Posterior vena cava (tissue), 2 donors: ENCODE measurements at regions not wholly inside any gene's neighbourhood (a gene's known extent, or its start where the extent isn't known, plus 50 kb on each side); places are given as distances from the start of the nearest gene placed in this dataset.

Experiments used
- DNase-seq: peaks from one replicate; pipeline ENCODE4 v3.0.0-alpha.2; 2020; ENCODE audit warnings: low spot score
- intact Hi-C, 2 donors: fragments of 100-400 bp; cut with DNase I; formaldehyde crosslinking; loops; one replicate each; pipeline versions ENCODE4 v1.14.1 to v1.14.2; 2022 to 2023
- donor health status: DM: yes; HTN: yes; CAD: no.
- donor health status: DM: yes; HTN: yes; CAD: no.

GRCh38 chr3:115498898-115499297, 124.4 kb upstream of the GAP43 start:
- intact Hi-C loops = no loop called here

GRCh38 chr3:115499666-115500065, 123.6 kb upstream of the GAP43 start:
- intact Hi-C loops = no loop called here
- DNase-seq = no peak

More at GRCh38 chr3:115498898-115499297, 124.4 kb upstream of the GAP43 start:
- DNase-seq = no peak

GRCh38 chr3:115500795-115501194, 122.5 kb upstream of the GAP43 start:
- DNase-seq = no peak
- intact Hi-C loops = no loop called here

GRCh38 chr3:115502128-115502527, 121.2 kb upstream of the GAP43 start:
- intact Hi-C loops = no loop called here
- DNase-seq = no peak

- intact Hi-C loops = no loop called here
- DNase-seq = no peak
These were observed 119.9 kb upstream of the GAP43 start for GRCh38 chr3:115503394-115503793.

GRCh38 chr3:115508562-115508961, 114.7 kb upstream of the GAP43 start:
- DNase-seq = no peak
- intact Hi-C loops = no loop called here

- intact Hi-C loops = no loop called here
- DNase-seq = no peak
These were observed 110.5 kb upstream of the GAP43 start for GRCh38 chr3:115512565-115513415.

- intact Hi-C loops = no loop called here
- no peak for DNase-seq
These were observed 109.9 kb upstream of the GAP43 start for GRCh38 chr3:115513416-115513800.

- intact Hi-C loops = no loop called here
- DNase-seq = no peak
These were observed 105.8 kb upstream of the GAP43 start for GRCh38 chr3:115517457-115518050.

- intact Hi-C loops = no loop called here
- DNase-seq = peak; percentile 87
These were observed 105.0 kb upstream of the GAP43 start for GRCh38 chr3:115518100-115518852.

- DNase-seq = no peak
- intact Hi-C loops = no loop called here
These were observed 103.1 kb upstream of the GAP43 start for GRCh38 chr3:115520241-115520640.

- intact Hi-C loops = no loop called here
- no peak for DNase-seq
These were observed 102.6 kb upstream of the GAP43 start for GRCh38 chr3:115520651-115521245.

GRCh38 chr3:115523458-115523857, 99.9 kb upstream of the GAP43 start:
- intact Hi-C loops = no loop called here
- no peak for DNase-seq

GRCh38 chr3:115524549-115524948, 98.8 kb upstream of the GAP43 start:
- intact Hi-C loops = no loop called here
- no peak for DNase-seq

- no peak for DNase-seq
- intact Hi-C loops = no loop called here
These were observed 97.6 kb upstream of the GAP43 start for GRCh38 chr3:115525731-115526130.

GRCh38 chr3:115533218-115533617, 90.1 kb upstream of the GAP43 start:
- intact Hi-C loops = no loop called here

GRCh38 chr3:115536171-115536570, 87.1 kb upstream of the GAP43 start:
- intact Hi-C loops = no loop called here
- DNase-seq = no peak

More at GRCh38 chr3:115533218-115533617, 90.1 kb upstream of the GAP43 start:
- no peak for DNase-seq

- intact Hi-C loops = no loop called here
- DNase-seq = no peak
These were observed 85.6 kb upstream of the GAP43 start for GRCh38 chr3:115537669-115538068.

GRCh38 chr3:115547207-115547606, 76.1 kb upstream of the GAP43 start:
- intact Hi-C loops = no loop called here
- no peak for DNase-seq

GRCh38 chr3:115548611-115549010, 74.7 kb upstream of the GAP43 start:
- intact Hi-C loops = no loop called here
- no peak for DNase-seq
